GM18520 (cell line): ENCODE measurements at regions not wholly inside any gene's neighbourhood (a gene's known extent, or its start where the extent isn't known, plus 50 kb on each side); places are given as distances from the start of the nearest gene placed in this dataset.
"Not testable (repeated sequence)": the region's sequence is repeated elsewhere in the genome, so short reads cannot be mapped to it uniquely, and the experiment has no call there.

Experiments used
- ATAC-seq: cut with Tn5 transposase; IDR thresholded peaks from one replicate; pipeline ENCODE4 v1.9.1; 2021; ENCODE audit not compliant: unreplicated experiment

GRCh38 chr14:54010981-54011380, 54.4 kb upstream of the BMP4 start:
- ATAC-seq: no peak

GRCh38 chr14:54023027-54023426, 66.4 kb upstream of the BMP4 start:
- ATAC-seq: no peak

- ATAC-seq: no peak
These were observed 69.0 kb upstream of the BMP4 start for GRCh38 chr14:54025661-54026060.

GRCh38 chr14:54026671-54027070, 70.0 kb upstream of the BMP4 start:
- no peak for ATAC-seq

GRCh38 chr14:54030996-54031395, 74.4 kb upstream of the BMP4 start:
- ATAC-seq: not testable (repeated sequence)

- not testable (repeated sequence) for ATAC-seq
These were observed 76.7 kb upstream of the BMP4 start for GRCh38 chr14:54033285-54033684.

- no peak for ATAC-seq
These were observed 82.1 kb upstream of the BMP4 start for GRCh38 chr14:54038724-54039123.

- ATAC-seq: no peak
These were observed 82.7 kb upstream of the BMP4 start for GRCh38 chr14:54039311-54039710.

GRCh38 chr14:54040846-54041245, 84.2 kb upstream of the BMP4 start:
- ATAC-seq: no peak

- no peak for ATAC-seq
These were observed 89.6 kb upstream of the BMP4 start for GRCh38 chr14:54046250-54046649.

GRCh38 chr14:54047645-54048308, 91.2 kb upstream of the BMP4 start:
- ATAC-seq: no peak

- no peak for ATAC-seq
These were observed 91.7 kb upstream of the BMP4 start for GRCh38 chr14:54048311-54048710.

GRCh38 chr14:54048736-54049135, 92.1 kb upstream of the BMP4 start:
- ATAC-seq: no peak

- no peak for ATAC-seq
These were observed 94.1 kb upstream of the BMP4 start for GRCh38 chr14:54050759-54051158.

- ATAC-seq: no peak
These were observed 96.2 kb upstream of the BMP4 start for GRCh38 chr14:54052696-54053385.

- ATAC-seq: no peak
These were observed 96.7 kb upstream of the BMP4 start for GRCh38 chr14:54053386-54053745.

GRCh38 chr14:54058505-54058904, 101.9 kb upstream of the BMP4 start:
- no peak for ATAC-seq

- no peak for ATAC-seq
These were observed 127.1 kb upstream of the BMP4 start for GRCh38 chr14:54083549-54084239.

GRCh38 chr14:54085232-54085761, 128.7 kb upstream of the BMP4 start:
- no peak for ATAC-seq

GRCh38 chr14:54085841-54086240, 129.2 kb upstream of the BMP4 start:
- no peak for ATAC-seq

GRCh38 chr14:54086767-54087166, 130.1 kb upstream of the BMP4 start:
- ATAC-seq: no peak

GRCh38 chr14:54087376-54087775, 130.8 kb upstream of the BMP4 start:
- ATAC-seq: no peak
